T-helper 1 cell treated with Interleukin-12 subunit alpha and Interleukin-12 subunit beta and Interleukin-4 antibody, amounts not matched to agents 30 ng/mL and 1 ng/mL, for 36 hours (primary cell): ENCODE measurements at regions not wholly inside any gene's neighbourhood (a gene's known extent, or its start where the extent isn't known, plus 50 kb on each side); places are given as distances from the start of the nearest gene placed in this dataset.

ENCODE experiments used
- intact Hi-C: fragments of 100-400 bp; cut with micrococcal nuclease; formaldehyde crosslinking; loops from one replicate; pipeline ENCODE4 v1.15.1; 2024

DNA sequence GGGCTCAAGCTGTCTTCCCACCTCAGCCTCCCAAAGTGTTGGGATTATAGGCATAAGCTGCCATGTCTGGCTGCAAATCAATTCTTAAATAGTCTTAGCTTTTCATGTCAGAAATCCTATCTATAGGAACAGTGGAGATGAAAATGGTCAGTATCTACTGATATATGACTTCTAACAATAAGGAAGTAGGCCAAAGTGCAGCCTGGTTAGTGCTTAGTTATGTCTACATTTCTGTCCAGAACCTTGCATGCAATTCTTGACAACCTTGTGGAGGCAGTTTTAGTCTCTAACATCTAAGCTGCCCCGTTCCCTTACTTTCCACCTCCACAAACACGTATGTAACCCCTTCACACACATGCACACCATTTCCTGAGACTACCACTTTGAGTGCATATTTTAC, 169.2 kb upstream of the SPATS2L start:
- intact Hi-C loops = no loop called here

DNA sequence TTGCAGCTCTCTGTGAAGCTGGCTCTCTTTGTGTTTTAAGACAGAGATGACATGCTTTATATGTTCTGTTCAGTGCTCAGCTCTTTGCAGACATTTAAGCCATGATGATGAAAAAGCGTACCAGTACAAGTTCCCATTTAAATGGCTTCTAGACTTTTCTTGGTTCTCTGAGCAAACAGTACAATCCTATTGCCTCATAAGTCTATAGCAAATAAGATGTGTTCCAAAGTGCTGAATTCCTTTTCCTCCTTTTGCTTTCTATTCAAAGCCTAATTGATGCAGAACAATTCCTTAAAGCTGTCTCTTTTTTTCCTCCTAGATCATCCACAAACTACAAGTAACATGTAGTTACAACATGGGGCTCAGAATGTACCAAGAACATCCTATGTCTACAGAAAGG, 168.8 kb upstream of the SPATS2L start:
- intact Hi-C loops = no loop called here

DNA sequence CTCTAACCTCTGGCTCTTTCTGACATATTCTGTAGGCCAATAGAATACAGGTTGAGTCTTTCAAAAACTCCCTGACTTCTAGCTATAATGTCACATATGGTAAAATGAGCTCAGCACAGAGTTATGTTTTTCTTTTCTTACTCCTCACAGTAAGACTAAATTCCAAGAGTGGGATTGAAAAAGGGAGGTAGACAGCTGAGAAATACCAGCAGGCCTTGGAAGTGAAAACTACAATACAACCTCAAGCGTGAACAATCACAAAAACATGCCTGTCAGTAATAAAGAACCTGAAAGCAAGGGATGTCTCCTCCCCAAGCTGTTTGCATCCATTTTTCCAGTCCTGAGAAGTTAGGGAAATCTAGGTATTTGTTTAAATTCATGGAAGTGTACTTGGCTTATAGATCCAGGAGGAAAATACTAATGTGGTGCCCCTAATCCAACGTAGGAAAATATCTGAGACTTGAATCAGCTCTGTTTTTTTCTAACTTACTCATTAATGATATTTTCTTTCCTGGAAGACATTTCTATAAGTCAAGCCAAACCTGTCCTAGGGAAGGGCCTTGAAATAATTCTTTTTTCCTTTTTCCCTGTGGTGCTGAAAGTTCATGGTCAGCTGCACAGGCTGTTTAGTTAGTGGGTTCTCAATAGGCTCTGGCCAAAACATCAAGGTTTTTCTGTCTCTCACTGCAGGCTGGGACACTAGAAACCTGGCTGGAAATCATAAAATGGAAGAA, 167.9 kb upstream of the SPATS2L start:
- intact Hi-C loops = no loop called here

DNA sequence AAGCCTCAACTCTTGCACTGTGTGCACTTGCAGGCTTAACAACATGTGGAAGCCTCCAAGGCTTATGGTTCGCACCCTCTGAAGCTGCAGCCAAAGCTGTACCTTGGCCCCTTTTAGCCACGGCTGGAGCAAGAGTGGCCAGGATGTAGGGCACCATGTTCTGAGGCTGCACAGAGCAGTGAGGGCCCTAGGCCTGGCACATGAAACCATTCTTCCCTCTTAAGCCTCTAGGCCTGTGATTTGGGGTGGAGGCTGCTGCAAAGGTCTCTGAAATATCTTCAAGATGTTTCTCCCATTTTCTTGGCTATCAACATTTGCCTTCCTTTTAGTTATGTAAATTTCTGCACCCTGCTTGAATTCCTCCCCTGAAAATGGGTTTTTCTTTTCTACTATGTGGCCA, 161.9 kb upstream of the SPATS2L start:
- intact Hi-C loops = no loop called here

DNA sequence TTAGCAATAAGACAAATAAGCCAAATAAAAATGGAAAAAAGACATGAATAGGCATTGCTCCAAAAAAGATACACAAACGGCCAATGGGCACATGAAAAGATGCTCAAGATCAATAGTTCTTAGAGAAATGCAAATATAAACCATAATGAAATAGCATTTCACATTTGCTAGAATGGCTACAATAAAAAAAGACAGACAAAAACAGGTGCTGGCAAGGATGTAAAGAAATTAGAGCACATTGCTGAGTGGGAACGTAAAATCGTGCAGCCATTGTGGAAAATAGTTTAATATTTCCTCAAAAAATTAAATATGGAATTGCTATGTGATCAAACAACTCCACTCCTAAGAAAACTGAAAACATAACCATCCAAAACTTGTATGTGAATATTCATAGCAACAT, 160.0 kb upstream of the SPATS2L start:
- intact Hi-C loops = no loop called here

DNA sequence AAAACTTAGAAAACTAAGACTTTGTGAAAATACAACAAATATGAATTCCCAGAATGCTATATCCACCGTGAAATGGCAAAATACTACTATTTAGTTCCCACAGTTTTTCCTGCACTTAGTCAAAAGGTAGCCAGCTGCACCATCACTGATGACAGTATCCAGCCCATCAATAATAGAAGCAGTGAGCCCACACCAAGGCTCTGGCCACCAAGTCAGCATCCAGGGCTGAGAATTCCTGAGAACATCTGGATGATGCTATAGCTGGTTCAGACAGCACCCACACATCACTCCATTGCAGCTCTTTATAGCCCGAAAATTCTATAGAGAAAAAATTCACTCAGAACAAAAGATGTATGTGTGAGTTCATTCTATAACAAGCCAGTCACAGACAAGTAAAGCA, 159.1 kb upstream of the SPATS2L start:
- intact Hi-C loops = no loop called here

DNA sequence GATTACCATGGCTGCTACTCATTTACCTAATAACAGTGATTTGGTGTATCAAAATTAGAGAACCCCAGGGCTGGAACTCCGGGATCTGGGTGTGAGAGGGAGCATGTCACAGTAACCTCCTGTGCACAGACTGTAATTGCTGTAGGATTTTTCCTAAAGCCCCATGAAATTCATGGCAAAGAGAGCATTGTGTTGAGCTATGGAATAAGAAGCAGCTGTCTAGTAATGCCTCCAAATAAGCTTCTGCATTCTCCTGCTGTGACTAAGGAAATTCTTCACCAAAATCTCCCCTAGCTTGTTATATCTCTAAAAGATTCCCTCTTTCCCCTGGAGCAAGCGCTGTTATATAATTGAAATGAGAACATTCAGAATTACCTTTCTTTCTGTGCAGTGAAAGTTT, 158.1 kb upstream of the SPATS2L start:
- intact Hi-C loops = no loop called here

DNA sequence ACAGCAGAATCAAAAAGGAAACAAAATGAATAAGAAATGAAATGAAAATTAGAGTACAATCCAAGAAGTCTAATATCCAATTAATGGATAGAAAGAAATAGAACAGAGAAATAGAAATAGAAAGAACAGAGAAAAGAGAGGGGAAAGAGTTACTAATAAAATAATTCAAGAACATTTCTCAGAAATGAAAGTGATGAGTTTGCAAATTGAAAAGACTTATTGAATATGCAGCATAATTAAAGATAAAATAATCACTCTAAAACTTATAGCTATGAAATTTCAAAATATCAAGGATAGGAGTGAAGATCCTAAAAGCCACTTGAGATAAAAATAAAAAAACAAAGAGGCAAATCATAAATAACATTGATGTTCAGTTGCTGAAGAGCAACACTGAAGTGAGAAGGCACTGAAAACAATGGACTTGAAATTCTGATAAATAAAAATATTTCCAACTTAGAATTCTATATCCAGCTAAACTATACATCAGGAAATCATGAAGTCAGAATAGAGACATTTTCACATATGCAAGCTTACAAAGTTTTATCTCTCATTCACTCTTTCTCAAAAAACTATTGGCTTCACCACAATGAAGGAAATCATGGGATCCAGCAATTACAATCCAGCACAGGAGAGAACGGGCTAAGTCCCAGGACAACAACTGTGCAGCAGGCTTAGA, 155.9 kb upstream of the SPATS2L start:
- intact Hi-C loops = no loop called here

DNA sequence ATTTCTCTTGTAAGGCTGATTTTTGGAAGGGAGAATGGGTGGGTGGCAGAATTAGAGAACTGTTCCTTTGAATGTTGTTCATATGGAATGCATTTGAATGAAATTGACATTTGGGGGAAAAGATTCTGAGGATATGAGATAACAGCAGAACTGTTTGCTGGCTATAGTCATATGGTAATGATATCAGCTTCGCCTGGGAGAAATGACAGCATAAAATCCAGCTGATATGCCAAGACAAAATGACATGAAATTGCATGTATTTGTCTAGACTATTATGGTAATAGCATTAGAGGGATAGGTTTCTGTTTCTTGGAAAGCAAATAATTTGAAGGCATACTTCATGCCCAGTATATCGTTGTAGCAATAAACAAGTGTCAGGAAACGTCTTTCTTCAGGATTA, 150.8 kb upstream of the SPATS2L start:
- intact Hi-C loops = no loop called here

DNA sequence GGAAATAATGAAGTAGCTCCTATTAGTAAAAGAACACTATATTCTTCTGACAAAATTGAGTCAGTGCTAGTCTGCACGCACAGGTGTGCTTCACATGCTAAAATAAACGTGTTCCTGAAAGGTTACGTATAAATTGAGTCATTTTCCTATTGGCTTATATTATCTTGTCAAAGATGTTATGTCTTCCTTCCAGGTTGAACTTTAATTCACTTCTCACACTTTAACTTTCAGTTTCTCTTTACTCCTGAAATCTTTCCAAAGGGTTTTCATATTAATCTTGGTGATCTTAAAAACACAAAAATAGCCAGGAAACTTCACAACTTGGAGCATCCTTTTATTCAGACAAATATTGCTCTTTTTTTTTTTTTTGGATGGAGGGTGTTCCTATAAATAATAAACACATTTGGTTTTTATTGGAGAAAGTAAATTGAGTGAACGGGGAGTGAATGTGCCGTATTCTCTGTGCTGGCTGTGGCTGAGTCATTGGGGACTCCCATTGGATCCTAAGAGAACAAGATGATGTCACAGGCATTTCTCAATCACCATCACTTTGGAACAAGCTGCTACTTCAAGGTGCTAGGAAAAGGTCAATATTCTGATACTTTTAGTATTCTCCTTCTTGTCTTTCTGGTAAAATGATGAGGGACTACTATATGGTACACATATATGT, 150.2 kb upstream of the SPATS2L start:
- intact Hi-C loops = no loop called here

DNA sequence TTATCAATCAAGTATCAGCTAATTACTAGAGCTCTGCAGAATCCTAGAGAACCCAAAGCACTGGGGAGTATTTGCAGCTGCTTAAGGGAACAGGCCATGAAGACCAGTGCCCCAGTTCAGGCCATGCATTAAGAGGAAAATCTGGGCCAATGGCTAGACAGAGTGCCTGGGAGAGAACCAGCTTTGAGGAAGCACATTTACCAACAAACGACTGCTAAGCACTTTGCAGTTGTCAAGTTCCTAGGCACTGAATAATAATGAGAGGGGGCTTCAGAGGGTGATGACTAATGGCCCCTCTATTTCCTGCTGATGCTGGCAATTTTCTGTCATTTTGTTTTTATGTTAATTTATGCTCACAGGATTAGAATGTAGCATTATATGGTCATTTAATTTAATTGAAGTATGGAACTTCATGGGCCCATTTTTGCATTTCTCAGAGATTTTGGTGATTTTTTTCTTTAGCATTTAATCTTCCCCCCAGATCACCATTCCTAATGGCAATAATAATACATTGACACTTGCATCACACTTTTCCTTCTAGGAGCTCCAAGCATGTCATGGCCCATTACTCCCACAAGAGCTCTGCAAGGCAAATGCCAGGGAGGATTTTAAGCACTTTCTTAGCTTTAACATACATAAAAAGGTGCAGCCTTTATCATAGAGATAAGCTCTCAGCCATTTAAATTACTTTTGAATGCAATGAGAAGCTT, 147.7 kb upstream of the SPATS2L start:
- intact Hi-C loops = no loop called here

DNA sequence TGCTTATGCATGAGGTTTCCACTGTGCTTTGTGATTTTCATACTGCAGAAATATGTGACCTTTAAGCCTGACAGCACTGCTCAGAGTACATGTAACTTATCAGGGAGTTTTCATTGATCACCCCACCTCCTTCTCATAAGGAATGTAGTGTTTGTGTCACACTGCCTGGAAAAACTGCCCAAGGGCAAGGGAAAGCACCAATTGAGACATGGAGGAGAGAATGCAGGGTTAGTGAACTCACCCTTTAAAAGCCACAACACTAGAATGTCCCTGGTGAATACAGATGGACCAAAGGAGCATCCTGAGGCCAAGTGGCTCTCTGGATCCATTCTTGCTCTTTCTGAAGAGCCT, 147.2 kb upstream of the SPATS2L start:
- intact Hi-C loops = no loop called here

DNA sequence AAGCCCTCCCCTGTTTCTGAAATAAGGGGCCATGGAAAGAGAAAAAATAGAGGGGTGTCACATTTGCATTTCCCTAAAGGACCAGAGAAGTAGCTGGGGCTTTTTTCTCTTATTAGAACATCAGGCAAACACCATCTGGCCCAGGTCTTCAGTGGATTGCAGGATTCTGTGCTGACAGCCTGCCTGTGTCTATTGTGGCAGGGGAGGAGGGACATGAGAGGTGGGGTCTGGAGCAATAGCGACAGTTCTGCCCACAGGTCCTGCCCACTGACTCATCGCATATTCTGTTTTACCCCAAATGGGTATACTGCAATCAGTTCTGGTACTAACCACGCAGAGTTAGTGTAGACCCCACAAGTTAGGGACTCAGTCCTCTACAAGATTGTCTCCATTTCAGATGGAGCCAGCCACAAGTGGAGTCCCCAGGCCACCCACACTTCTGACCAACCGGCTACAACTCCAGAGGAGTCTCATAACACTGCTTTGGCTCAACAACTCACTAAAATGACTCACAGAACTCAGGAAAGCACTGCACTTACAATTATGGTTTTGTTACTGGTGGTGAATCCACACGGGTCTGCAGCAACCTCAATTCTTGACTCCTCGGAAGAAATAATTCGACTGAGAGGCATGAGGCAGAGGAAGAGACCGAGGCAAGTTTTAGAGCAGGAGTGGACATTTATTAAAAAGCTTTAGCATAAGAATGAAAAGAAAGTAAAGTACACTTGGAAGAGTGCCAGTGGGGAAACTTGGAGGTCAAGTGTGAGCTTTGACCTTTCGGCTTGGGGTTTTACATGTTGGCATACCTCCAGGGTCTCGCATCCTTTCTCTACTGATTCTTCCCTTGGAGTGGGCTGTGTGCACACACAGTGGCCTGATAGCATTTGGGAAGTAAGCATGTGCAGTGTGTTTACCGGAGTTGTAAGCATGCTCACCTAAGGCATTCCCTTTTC, 146.4 kb upstream of the SPATS2L start:
- intact Hi-C loops = no loop called here

DNA sequence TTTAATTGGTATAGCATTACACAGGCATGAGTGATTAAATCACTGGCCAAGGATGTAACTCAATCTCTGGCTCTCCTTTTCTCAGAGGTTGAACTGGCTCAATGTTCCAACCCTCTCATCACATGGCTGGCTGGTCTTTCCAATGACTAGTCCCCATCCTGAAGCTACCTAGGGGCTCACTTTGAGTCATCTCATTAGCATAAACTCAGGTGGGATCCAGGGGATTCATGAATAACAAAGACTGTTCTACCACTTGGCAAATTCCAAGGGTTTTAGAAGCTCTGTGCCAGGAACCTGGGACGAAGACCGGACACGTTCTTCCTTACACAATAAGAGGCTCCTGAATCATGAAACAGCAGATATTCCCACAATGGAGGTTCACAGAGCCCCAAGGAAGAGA, 145.0 kb upstream of the SPATS2L start:
- intact Hi-C loops = no loop called here

DNA sequence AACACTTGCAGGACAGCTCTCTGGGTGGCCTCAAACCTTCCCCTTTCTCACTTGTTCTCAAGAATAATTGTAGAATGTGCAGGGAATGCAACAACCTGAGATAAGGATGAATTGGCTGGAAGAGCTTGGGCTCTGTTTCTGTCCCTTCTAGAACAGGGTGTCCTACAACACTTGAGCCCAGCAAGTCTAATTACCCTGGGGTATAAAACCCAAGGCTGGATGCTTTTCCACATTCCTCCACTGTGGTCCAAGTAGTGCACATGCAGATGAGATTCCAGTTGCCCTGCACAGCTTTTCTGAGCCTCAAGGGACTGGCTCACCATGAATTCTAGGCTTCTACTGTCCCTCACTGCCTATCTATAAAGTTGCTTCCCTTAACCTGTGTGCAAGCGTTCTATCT, 140.8 kb upstream of the SPATS2L start:
- intact Hi-C loops = no loop called here

DNA sequence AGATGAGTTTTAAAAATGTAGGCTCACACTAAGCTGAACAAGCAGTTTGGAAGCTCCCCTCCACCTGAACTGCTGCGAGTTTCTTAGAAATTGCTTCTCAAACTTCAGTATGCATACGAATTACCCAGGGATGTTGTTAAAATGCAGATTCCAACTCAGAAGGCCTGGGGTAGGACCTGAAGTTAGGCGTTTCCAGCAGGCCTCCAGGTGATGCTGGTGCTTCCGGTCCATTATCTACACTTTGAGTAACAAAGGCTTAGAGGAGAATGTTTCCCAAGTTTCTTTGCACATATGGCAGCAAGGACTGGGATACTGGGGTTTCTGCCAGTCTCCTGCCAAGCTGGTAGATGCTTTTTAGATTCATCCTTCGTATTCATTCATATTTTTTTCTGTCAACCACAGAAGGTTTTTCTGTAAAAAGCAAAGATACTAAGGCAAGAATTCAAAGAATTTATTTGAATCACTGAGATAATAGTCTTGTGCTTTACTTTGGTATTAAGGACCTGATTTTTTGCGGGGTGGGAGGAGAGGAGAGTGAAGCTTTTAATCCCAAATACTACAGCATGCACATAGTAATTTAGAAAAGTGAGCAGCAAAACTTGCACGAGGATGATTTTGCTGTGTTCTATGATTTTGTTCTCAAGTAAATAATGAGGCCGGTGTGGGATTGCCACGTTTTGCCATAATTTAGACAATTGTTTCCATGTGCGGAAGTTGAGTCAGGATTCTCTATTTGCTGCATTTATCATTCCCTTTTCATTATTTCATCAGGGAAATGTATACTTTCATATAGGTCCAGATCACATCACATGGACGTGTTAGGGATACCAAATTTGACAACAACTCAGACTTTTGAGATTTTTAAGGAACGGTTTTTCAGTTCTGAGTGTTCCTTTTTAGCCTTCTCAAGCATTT, 137.6 kb upstream of the SPATS2L start:
- intact Hi-C loops = no loop called here

DNA sequence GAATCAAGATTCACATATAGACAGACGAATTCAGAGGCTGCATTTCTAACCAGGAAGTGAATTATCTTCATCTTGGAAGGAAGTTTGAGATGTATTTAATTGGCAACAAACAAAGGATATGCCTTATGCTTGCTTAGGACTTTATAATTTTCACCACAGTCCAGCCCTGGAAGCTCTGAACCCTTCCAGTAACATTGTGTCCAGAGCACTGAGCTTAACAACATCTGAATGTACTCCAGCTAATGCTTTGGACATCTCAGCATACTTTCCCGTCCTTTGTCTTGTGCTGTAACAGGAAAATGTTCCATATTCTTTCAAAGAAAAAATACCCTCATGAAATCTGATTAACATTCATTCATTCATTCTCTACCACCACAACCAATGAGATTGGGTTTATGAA, 136.3 kb upstream of the SPATS2L start:
- intact Hi-C loops = no loop called here

DNA sequence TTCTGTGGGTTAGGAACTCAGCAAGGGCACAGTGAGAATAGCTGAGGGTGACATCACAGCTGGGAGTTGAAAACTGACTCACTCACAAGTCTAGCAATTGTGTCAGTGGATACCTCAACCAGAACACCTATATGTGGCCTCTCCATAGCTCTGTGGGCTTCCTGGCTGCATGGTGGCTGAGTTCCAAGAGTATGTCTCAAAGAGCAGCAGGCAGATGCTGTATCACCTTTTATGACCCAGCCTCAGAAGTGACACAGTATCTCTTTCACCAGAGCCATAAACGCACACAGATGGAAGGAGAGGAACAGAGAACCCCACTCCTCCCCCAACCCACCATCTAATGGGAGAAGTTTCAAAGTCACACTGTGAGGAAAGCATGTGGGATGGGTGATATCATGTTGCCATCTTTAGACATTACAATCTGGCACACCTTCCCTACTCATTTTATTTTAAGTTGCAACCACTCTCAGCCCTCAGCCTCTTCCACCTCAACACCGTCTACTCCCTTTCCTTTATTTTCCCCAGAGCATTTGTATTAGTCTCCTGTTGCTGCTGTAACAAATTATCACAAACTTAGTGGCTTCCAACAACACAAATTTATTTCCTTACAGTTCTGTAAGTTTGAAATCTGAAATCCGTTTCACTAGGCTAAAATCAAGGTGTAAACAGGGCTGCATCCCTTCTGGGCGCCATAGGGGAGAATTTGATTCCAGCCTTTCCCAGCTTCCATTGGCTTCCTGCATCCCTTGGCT, 134.6 kb upstream of the SPATS2L start:
- intact Hi-C loops = no loop called here

DNA sequence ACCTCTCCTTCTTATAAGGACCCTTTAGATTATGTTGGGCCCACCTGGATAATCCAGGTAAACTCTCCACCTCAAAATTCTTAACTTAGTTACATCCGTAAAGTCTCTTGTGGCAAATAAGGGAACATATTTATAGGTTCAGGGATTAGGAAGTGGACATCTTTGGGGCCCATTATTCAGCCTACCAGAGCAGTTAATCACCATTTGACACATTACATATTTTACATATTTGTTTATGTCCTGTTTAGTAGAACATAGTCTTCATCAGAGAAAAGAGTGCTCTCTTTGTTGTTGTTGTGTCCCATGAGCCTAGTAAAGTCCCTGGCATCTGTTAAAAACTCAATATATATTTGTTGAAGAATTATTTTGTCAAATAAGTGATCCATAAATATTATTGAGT, 134.0 kb upstream of the SPATS2L start:
- intact Hi-C loops = no loop called here
